ENCODE measurements at regions not wholly inside any gene's neighbourhood (a gene's known extent, or its start where the extent isn't known, plus 50 kb on each side); places are given as distances from the start of the nearest gene placed in this dataset.

DNA sequence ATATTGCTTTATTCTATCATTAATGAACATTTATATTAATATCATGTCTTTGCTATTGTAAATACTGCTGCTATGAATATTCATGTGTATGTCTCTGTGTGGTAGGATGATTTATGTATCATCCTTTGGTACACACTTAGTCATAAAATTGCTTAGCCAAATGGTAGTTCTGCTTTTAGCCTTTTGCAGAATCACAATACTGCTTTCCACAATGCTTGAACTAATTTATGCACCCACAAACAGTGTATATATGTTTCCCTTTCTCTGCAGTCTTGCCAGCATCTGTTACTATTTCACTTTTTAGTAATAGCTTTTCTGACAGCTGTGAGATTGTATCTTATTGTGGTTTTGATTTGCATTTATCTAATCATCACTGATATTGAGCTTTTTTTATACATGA lies 254.3 kb upstream of the RBMY1B start:
- TF ChIP-seq, protein P1, sequence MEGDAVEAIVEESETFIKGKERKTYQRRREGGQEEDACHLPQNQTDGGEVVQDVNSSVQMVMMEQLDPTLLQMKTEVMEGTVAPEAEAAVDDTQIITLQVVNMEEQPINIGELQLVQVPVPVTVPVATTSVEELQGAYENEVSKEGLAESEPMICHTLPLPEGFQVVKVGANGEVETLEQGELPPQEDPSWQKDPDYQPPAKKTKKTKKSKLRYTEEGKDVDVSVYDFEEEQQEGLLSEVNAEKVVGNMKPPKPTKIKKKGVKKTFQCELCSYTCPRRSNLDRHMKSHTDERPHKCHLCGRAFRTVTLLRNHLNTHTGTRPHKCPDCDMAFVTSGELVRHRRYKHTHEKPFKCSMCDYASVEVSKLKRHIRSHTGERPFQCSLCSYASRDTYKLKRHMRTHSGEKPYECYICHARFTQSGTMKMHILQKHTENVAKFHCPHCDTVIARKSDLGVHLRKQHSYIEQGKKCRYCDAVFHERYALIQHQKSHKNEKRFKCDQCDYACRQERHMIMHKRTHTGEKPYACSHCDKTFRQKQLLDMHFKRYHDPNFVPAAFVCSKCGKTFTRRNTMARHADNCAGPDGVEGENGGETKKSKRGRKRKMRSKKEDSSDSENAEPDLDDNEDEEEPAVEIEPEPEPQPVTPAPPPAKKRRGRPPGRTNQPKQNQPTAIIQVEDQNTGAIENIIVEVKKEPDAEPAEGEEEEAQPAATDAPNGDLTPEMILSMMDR (IDR thresholded peaks at IDR 0.05), result no peak
- TF ChIP-seq POLR2A (IDR thresholded peaks at IDR 0.05), result no peak
